ENCODE measurements at regions not wholly inside any gene's neighbourhood (a gene's known extent, or its start where the extent isn't known, plus 50 kb on each side); places are given as distances from the start of the nearest gene placed in this dataset.

GRCh38 chr7:108805808-108806397, 236.2 kb downstream of the DNAJB9 start:
- TF ChIP-seq ARNTL (CRISPR knock-in tag; IDR thresholded peaks at IDR 0.05; ENCODE audit: borderline replicate concordance, low read depth) (no peak), ZNF8 (CRISPR knock-in tag; IDR thresholded peaks at IDR 0.05) (no peak), ZC3H10 (CRISPR knock-in tag; IDR thresholded peaks at IDR 0.05) (no peak), PATZ1 (CRISPR knock-in tag; IDR thresholded peaks at IDR 0.05; ENCODE audit: borderline replicate concordance) (no peak), TCF4 (CRISPR knock-in tag; IDR thresholded peaks at IDR 0.05; ENCODE audit: borderline replicate concordance) (no peak), GLIS3 (CRISPR knock-in tag; IDR thresholded peaks at IDR 0.05) (no peak), SNAI2 (CRISPR knock-in tag; IDR thresholded peaks at IDR 0.05) (no peak)

Data from SK-N-SH treated with all-trans-retinoic acid at 6 μM for 48 hours (cell line).